Mesenchymal stem cell (in vitro differentiated cells and primary cell): ENCODE measurements at regions not wholly inside any gene's neighbourhood (a gene's known extent, or its start where the extent isn't known, plus 50 kb on each side); places are given as distances from the start of the nearest gene placed in this dataset.

Experiments used
- DNase-seq: peaks from one replicate; pipeline ENCODE4 v3.0.0-alpha.2; 2013
- H2AFZ ChIP-seq: one replicate; pipeline ENCODE4 v1.6.1; 2013; ENCODE audit warnings: low read depth, mild to moderate bottlenecking, control low read depth, inconsistent platforms, low read length, moderate library complexity
- H2AK5ac ChIP-seq: 2 replicates; pipeline ENCODE4 v1.6.1; 2013; ENCODE audit warnings: low read length, moderate library complexity, mild to moderate bottlenecking, inconsistent platforms; ENCODE audit not compliant: severe bottlenecking
- H2BK120ac ChIP-seq: one replicate; pipeline ENCODE4 v1.6.1; 2013; ENCODE audit warnings: low read depth, mild to moderate bottlenecking, inconsistent platforms, low read length, moderate library complexity
- H2BK12ac ChIP-seq, 2 experiments: one replicate each; pipeline ENCODE4 v1.6.1; 2013; ENCODE audit warnings: inconsistent platforms in 2 of 2, low read length in 2 of 2, mild to moderate bottlenecking in 2 of 2, moderate library complexity in 2 of 2, control low read depth in 1 of 2
- H2BK15ac ChIP-seq: one replicate; pipeline ENCODE4 v1.6.1; 2013; ENCODE audit warnings: mild to moderate bottlenecking, low read depth, inconsistent platforms; ENCODE audit not compliant: poor library complexity, severe bottlenecking
- H2BK5ac ChIP-seq: 2 replicates; pipeline ENCODE4 v1.6.1; 2013; ENCODE audit warnings: low read depth, mild to moderate bottlenecking, low read length, control low read depth, inconsistent platforms; ENCODE audit not compliant: poor library complexity, severe bottlenecking
- H3K14ac ChIP-seq, 2 experiments: one replicate each; pipeline ENCODE4 v1.6.1; 2013; ENCODE audit warnings: inconsistent platforms in 2 of 2, low read length in 2 of 2, control low read depth in 1 of 2, mild to moderate bottlenecking in 1 of 2, moderate library complexity in 1 of 2
- H3K18ac ChIP-seq, 2 experiments: one replicate each; pipeline ENCODE4 v1.6.1; 2013; ENCODE audit warnings: inconsistent platforms in 2 of 2, low read length in 2 of 2, control low read depth in 1 of 2, low read depth in 1 of 2, mild to moderate bottlenecking in 1 of 2
- H3K23ac ChIP-seq, 2 experiments: one replicate each; pipeline ENCODE4 v1.6.1; 2013; ENCODE audit warnings: inconsistent platforms in 2 of 2, low read length in 2 of 2, mild to moderate bottlenecking in 2 of 2, moderate library complexity in 2 of 2, control low read depth in 1 of 2
- H3K27ac ChIP-seq: 2 replicates; pipeline ENCODE4 v1.5.1; 2013; ENCODE audit warnings: mild to moderate bottlenecking, moderate library complexity, low read length, control low read depth, inconsistent platforms; ENCODE audit not compliant: poor library complexity, severe bottlenecking
- H3K27me3 ChIP-seq, 2 experiments: 2 replicates each; pipeline versions ENCODE4 v1.6.1 to v1.7.0; 2013; ENCODE audit warnings: low read length in 2 of 2, mild to moderate bottlenecking in 2 of 2, moderate library complexity in 2 of 2, control low read depth in 1 of 2, inconsistent platforms in 1 of 2; ENCODE audit not compliant: control insufficient read depth in 1 of 2, insufficient read depth in 1 of 2
- H3K36me3 ChIP-seq, 2 experiments: 2 replicates each; pipeline versions ENCODE4 v1.6.1 to v1.7.0; 2013; ENCODE audit warnings: low read length in 2 of 2, control low read depth in 1 of 2, inconsistent platforms in 1 of 2, low read depth in 1 of 2, mild to moderate bottlenecking in 1 of 2; ENCODE audit not compliant: insufficient read depth in 2 of 2, control insufficient read depth in 1 of 2
- H3K4ac ChIP-seq, 2 experiments: one replicate each; pipeline ENCODE4 v1.6.1; 2013; ENCODE audit warnings: inconsistent platforms in 2 of 2, low read length in 2 of 2, mild to moderate bottlenecking in 2 of 2, moderate library complexity in 2 of 2, control low read depth in 1 of 2, low read depth in 1 of 2
- H3K4me1 ChIP-seq: 2 replicates; pipeline ENCODE4 v1.6.1; 2013; ENCODE audit warnings: low read depth, low read length, control low read depth; ENCODE audit not compliant: control insufficient read depth, insufficient read depth
- H3K4me2 ChIP-seq: 2 replicates; pipeline ENCODE4 v1.6.1; 2013; ENCODE audit warnings: low read length, mild to moderate bottlenecking, inconsistent platforms; ENCODE audit not compliant: poor library complexity, severe bottlenecking
- H3K4me3 ChIP-seq, 2 experiments: 2 replicates each; pipeline versions ENCODE4 v1.5.1 to v1.7.0; 2013; ENCODE audit warnings: low read length in 2 of 2, mild to moderate bottlenecking in 2 of 2, control low read depth in 1 of 2, low read depth in 1 of 2; ENCODE audit not compliant: insufficient read depth in 1 of 2
- H3K79me1 ChIP-seq: replicated peaks from 2 replicates; pipeline ENCODE4 v1.6.1; 2013; ENCODE audit warnings: mild to moderate bottlenecking, control low read depth, low read length, inconsistent platforms; ENCODE audit not compliant: poor library complexity, severe bottlenecking
- H3K9ac ChIP-seq: 2 replicates; pipeline ENCODE4 v1.7.0; 2013; ENCODE audit warnings: mild to moderate bottlenecking, low read length, moderate library complexity
- H3K9me3 ChIP-seq: 2 replicates; pipeline ENCODE4 v1.7.0; 2013; ENCODE audit warnings: mild to moderate bottlenecking, low read length; ENCODE audit not compliant: control insufficient read depth
- H4K8ac ChIP-seq: one replicate; pipeline ENCODE4 v1.6.1; 2013; ENCODE audit warnings: inconsistent platforms, mild to moderate bottlenecking, low read length, moderate library complexity
- H4K91ac ChIP-seq: one replicate; pipeline ENCODE4 v1.6.1; 2013; ENCODE audit warnings: mild to moderate bottlenecking, low read length, inconsistent platforms
- WGBS: methylation state at CpG from one replicate; pipeline ENCODE4 v1.1.7; 2013; ENCODE audit warnings: mixed read lengths; 5-methylcytosine and 5-hydroxymethylcytosine counted together

- H3K9ac ChIP-seq: no peak overlapping the region
- no peak overlapping the region for H3K4ac ChIP-seq
- H3K27me3 ChIP-seq: no peaks in the 10 kb centered on the region
- no peak overlapping the region for H3K4me3 ChIP-seq
- H3K79me1 ChIP-seq: no peaks in the 10 kb centered on the region
- no peak overlapping the region for H2BK12ac ChIP-seq
- H3K18ac ChIP-seq: no peak overlapping the region
- H4K91ac ChIP-seq: no peak overlapping the region
- H2BK15ac ChIP-seq: no peak overlapping the region
- no peak overlapping the region for H3K4me2 ChIP-seq
- no peak overlapping the region for H2BK5ac ChIP-seq
- H3K4me1 ChIP-seq: peaks cover 6% of the 10 kb centered on the region
- H3K36me3 ChIP-seq: no peaks in the 10 kb centered on the region
- H3K9me3 ChIP-seq: no peaks in the 10 kb centered on the region
- H3K14ac ChIP-seq: no peak overlapping the region
- H3K27ac ChIP-seq: no peak overlapping the region
- no peak overlapping the region for H2BK120ac ChIP-seq
- H2AFZ ChIP-seq: no peak overlapping the region
- DNase-seq: no peak
- no peak overlapping the region for H2AK5ac ChIP-seq
- H3K23ac ChIP-seq: no peak overlapping the region
- 92% methylated on average over 16 of the region's 16 CpGs for WGBS
- H4K8ac ChIP-seq: no peak overlapping the region
Observed at GRCh38 chr12:116443821-116444589, 115.2 kb upstream of the MAP1LC3B2 start.

GRCh38 chr12:116444590-116444943 is 114.6 kb upstream of the MAP1LC3B2 start:
- no peaks in the 10 kb centered on the region for H3K36me3 ChIP-seq
- no peak overlapping the region for H2BK12ac ChIP-seq
- H2AK5ac ChIP-seq: no peak overlapping the region
- H3K79me1 ChIP-seq: no peaks in the 10 kb centered on the region
- WGBS: 89% methylated on average over 5 of the region's 7 CpGs
- no peaks in the 10 kb centered on the region for H3K27me3 ChIP-seq
- no peak overlapping the region for H3K23ac ChIP-seq
- H3K14ac ChIP-seq: no peak overlapping the region
- no peak overlapping the region for H3K18ac ChIP-seq
- no peak overlapping the region for H2AFZ ChIP-seq
- DNase-seq: no peak
- H3K9me3 ChIP-seq: no peaks in the 10 kb centered on the region
- no peak overlapping the region for H3K4ac ChIP-seq
- no peak overlapping the region for H4K91ac ChIP-seq
- H3K4me2 ChIP-seq: no peak overlapping the region
- no peak overlapping the region for H2BK15ac ChIP-seq
- no peak overlapping the region for H3K4me3 ChIP-seq
- H3K4me1 ChIP-seq: peaks cover 6% of the 10 kb centered on the region
- no peak overlapping the region for H2BK5ac ChIP-seq
- no peak overlapping the region for H3K9ac ChIP-seq
- H2BK120ac ChIP-seq: no peak overlapping the region
- no peak overlapping the region for H4K8ac ChIP-seq
- H3K27ac ChIP-seq: no peak overlapping the region

GRCh38 chr12:116448165-116448739 is 110.9 kb upstream of the MAP1LC3B2 start:
- H2AK5ac ChIP-seq: no peak overlapping the region
- H3K9ac ChIP-seq: no peak overlapping the region
- no peak overlapping the region for H2BK120ac ChIP-seq
- no peak overlapping the region for H3K14ac ChIP-seq
- no peaks in the 10 kb centered on the region for H3K4me1 ChIP-seq
- H3K79me1 ChIP-seq: no peaks in the 10 kb centered on the region
- H3K4me2 ChIP-seq: no peak overlapping the region
- no peaks in the 10 kb centered on the region for H3K9me3 ChIP-seq
- no peak overlapping the region for H3K27ac ChIP-seq
- no peak overlapping the region for H3K23ac ChIP-seq
- no peak for DNase-seq
- H2AFZ ChIP-seq: no peak overlapping the region
- no peaks in the 10 kb centered on the region for H3K36me3 ChIP-seq
- no peak overlapping the region for H2BK12ac ChIP-seq
- no peak overlapping the region for H2BK5ac ChIP-seq
- no peaks in the 10 kb centered on the region for H3K27me3 ChIP-seq
- no peak overlapping the region for H4K8ac ChIP-seq
- H2BK15ac ChIP-seq: no peak overlapping the region
- no peak overlapping the region for H3K4me3 ChIP-seq
- H3K4ac ChIP-seq: no peak overlapping the region
- no peak overlapping the region for H4K91ac ChIP-seq
- 88% methylated on average over 10 of the region's 11 CpGs for WGBS
- H3K18ac ChIP-seq: no peak overlapping the region

- Histone ChIP-seq H2AK5ac (no peak overlapping the region), H3K79me1 (no peaks in the 10 kb centered on the region), H3K14ac (no peak overlapping the region), H2BK5ac (no peak overlapping the region), H3K4me3 (no peak overlapping the region), H3K36me3 (no peaks in the 10 kb centered on the region), H3K4me2 (no peak overlapping the region), H4K8ac (no peak overlapping the region), H3K27ac (no peak overlapping the region), H3K9me3 (no peaks in the 10 kb centered on the region), H3K4me1 (peaks cover 8% of the 10 kb centered on the region), H2BK120ac (no peak overlapping the region), H2BK15ac (no peak overlapping the region), H3K4ac (no peak overlapping the region), H2BK12ac (no peak overlapping the region), H3K9ac (no peak overlapping the region), H3K23ac (no peak overlapping the region), H3K27me3 (no peaks in the 10 kb centered on the region), H4K91ac (no peak overlapping the region), H2AFZ (no peak overlapping the region), H3K18ac (no peak overlapping the region)
- no peak for DNase-seq
- 100% methylated on average over 2 of the region's 3 CpGs for WGBS
Observed at GRCh38 chr12:116450406-116450910, 108.7 kb upstream of the MAP1LC3B2 start.
